ENCODE measurements at regions not wholly inside any gene's neighbourhood (a gene's known extent, or its start where the extent isn't known, plus 50 kb on each side); places are given as distances from the start of the nearest gene placed in this dataset.

DNA sequence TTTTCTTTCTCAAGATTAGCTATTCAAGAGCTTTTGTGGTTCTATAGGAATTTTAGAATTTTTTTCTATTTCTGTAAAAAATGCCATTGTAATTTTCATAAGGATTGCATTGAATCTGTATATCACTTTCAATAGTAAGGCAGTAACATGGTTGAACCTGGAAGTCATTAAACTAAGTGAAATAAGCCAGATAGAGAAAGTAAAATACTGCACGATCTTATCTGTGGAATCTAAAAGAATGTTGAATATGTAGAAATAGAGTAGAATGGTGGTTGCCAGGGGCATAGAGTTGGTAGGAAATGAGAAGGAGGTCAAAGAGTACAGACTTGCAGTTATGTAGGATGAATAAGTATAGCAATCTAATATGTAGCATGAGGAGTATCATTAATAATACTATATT is 1073.5 kb upstream of the LRRN3 start:
- DNase-seq (ENCODE audit: low read depth): no peak

DNA sequence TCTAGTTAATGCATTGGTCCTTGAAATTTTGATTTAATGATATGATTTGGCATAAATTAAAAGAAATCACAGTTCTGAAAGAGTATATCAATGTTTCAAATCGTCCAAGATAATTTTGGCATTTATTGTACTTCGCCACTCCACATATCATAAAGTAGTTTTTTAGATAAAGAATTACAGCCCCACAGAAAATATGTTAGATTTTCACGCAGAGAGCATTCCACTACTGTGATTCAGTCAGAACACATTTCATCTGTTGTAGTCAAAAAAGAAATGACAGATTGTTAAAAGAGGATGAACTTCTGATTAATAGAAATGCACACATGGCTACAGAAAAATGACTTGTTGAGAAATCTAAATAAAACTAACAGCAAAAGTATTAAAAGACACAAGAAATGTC is 1063.5 kb upstream of the LRRN3 start:
- no peak for DNase-seq (ENCODE audit: low read depth)

DNA sequence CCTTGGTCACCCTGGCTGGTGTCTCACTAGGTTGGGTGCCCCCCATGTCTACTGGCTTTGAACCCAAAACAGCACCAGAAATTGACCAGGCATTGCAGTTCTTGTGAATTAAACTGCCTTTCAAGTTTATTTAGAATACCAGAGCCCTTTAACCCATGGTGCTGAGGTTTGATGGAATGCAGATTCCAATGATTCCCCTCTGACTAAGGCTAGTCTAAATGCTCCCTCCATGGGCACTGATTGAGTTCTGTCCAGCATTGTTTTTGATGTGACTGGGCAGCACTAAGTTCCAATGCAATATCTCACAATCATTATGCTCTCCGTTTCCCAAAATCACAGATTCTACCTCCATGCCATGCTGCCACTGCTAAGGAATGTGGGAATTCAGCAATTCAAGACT is 1047.4 kb upstream of the LRRN3 start:
- DNase-seq (ENCODE audit: low read depth): peak; percentile 19

DNA sequence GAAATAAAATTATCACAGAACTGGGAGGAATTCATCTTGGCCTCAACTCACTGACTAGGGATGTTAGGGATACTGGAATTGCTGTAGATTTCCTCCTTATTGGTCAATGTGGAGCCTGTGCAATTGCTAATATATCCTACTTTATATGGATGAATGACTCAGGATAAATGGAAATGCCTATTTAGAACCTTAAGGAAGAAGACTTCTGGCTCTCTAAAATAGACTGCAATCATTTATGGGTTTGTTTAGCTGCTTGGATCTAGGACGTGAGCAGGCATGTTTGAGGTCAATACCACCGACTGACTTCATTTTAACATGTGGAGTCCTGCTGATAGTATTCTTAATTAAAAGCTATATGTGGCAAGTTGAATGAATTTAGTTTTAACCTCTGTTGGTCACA is 1040.1 kb upstream of the LRRN3 start:
- DNase-seq (ENCODE audit: low read depth): no peak

DNA sequence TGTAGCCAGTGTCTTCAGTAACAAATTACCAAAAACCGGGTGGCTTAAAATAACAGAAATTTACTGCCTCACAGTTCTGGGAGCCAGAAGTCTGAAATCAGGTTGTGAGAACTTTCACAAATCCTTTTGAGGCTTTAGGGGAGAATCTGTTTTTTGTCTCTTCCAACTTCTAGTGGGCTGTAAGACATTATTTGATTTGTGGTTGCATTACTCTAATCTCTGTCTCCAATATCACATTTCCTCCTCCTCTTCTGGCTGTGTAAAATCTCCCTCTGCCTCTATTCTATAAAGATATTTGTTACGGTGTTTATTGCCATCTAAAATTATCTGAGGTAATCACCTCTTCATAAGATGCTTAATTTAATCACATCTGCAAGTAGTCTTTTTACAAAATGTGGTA is 1039.6 kb upstream of the LRRN3 start:
- no peak for DNase-seq (ENCODE audit: low read depth)

DNA sequence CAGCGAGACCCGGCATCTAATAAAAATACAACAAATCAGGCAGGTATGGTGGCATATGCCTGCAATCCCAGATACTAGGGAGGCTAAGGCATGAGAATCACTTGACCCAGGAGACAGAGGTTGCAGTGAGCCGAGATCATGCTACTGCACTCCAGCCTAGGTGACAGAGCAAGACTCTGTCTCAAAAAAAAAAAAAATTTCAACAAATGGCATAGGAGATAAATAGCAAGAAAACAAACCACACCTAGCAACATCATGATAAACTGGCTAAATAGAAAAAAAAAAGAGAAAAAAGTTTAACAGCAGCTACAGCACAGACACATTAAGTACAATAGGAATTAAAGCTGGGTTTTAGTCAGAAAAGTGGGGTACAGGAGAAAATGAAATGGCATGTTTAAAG is 1034.6 kb upstream of the LRRN3 start:
- no peak for DNase-seq (ENCODE audit: low read depth)

DNA sequence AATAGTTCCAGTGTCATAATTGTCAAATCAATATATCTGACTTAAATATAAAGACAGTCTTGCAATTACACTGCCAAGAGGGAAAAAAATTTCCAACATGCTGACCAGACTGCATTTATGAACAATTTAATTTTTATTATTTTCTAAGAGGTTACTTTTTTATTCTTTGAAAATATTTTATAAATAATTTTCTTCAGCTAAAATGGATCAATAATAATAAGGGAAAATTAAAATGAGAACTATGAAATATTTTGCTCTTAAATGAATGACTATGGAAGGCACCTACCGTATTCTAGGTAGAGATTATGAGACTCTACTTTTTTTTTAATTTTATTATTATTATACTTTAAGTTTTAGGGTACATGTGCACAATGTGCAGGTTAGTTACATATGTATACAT is 1032.5 kb upstream of the LRRN3 start:
- DNase-seq (ENCODE audit: low read depth): no peak

DNA sequence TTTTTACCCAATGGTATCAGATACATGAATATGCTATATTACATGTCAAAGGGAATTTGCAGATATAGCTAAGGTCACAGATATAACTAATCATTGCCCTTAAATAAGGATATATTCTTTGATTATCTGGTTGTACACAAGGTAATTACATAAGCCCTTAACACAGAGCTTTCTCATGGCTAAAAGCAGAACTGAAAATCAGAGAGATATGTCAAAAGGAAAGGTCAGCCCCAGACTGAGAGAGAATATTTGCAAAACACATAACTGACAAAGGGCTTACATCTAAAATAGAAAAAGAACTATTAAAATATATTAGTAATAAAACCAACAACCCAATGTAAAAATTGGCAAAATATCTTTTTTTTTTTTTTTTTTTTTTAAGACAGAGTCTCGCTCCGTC is 1029.5 kb upstream of the LRRN3 start:
- DNase-seq (ENCODE audit: low read depth): no peak

DNA sequence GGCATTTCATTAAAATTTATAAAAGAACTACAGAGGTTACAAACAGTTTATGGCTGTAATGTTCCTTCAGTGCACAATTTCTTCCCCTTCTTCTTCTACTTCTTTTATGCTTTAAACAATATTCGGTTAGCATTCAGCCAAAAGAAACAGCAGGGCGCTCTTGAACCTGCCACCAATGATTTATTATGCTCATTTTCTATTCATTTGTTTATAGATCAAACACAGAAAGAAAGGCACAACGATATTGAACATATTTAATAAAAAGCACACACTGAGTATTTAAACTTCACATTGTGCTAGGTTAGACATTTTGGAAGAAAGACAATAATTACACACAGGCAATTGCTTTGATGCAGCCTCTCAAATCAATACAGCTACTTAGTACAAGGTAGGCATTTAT is 1025.8 kb upstream of the LRRN3 start:
- DNase-seq (ENCODE audit: low read depth): no peak

DNA sequence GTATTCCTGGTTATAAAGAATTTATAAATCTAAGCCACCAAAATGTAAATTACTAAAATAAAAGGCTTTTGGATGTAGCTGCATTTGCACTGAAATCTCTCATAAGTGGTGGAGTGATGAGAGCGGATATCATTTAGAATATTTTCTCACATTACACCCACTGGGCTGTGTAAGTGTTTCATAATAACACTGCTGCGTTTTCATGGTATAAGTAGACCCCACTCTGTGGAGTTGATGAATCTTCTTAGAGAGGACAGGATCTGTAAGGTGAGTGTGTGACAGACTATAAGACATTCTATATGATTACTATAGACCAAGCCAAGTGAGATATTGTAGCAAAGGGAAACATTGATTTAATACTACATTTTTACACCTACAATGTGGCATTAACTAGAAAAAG is 1024.1 kb upstream of the LRRN3 start:
- DNase-seq (ENCODE audit: low read depth): no peak

DNA sequence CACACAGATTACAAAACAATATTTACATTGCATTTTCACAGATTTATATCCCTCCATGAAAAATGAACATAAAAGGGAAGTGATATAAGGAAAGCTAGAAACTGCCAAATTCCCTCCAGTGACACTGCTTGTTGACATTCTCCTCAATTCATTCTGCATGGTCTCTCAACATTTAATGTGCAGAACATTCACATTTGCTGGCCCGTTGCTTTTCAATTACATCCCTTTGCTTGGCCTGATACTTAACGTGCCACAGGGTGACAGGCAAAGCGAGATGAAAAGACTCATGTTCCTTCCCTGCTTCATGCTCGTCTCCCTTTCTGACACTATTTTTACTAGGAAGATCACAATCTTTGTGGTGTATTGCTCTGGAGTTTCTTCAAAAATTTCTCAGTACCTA is 1019.7 kb upstream of the LRRN3 start:
- no peak for DNase-seq (ENCODE audit: low read depth)

DNA sequence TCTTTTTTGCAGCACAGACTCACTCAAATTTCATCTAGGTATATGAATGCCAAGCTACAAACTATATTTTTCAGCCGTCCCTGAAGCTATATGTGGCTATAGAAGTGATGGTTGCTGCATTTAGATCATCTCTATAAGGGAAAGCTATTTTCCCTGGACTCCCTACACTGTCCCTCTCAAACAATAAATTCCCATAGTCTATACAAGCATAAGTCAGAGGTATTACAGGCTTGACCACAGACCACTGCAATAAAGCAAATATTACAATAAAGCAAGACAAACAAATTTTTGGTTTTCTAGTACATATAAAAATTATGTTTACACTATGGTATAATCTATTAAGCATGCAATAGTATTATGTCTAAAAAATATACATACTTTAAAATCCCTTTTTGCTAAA is 1015.5 kb upstream of the LRRN3 start:
- no peak for DNase-seq (ENCODE audit: low read depth)

DNA sequence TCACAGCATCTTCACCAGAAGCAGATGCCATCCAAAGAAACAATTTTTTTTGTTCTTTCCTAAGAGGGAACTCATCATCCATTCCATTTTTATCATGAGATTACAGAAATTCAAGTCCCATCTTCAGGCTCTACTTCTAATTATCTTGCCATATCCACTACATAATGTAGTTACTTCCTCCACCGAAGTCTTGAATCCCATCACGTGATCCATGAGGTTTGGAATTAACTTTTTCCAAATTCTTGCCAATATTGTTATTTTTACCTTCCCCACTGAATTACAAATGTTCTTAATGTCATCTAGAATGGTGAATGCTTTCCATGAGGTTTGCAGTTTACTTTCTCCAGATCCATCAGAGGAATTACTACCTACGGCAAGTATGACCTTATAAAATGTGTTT is 1014.7 kb upstream of the LRRN3 start:
- no peak for DNase-seq (ENCODE audit: low read depth)

DNA sequence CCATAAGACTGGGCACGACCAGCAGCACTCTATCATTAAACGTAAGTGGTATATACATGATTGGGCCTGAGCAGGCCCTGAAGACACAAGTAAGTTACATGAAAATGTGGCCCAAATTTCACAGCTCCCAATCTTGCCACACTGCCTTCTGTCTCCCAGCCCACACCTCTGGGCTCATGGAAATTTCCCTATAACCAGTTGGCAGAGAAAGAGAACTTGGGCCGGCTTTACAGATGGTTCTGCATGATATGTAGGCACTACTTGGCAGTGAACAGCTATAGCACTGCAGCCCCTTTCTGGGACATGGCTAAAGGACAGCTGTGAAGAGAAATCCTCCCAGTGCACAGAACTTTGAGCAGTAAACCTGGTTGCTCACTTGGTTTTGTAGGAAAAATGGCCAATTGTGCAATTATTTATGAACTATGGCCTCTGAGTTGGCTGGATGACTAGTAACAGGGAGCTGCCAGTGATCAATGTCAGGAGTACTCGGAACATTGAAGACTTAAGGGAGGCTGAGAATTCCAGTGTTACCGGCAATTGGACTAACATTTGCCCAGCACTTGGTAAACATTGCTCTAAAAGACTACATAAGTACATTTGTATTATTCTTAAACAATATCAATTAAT is 1006.6 kb upstream of the LRRN3 start:
- DNase-seq (ENCODE audit: low read depth): no peak

DNA sequence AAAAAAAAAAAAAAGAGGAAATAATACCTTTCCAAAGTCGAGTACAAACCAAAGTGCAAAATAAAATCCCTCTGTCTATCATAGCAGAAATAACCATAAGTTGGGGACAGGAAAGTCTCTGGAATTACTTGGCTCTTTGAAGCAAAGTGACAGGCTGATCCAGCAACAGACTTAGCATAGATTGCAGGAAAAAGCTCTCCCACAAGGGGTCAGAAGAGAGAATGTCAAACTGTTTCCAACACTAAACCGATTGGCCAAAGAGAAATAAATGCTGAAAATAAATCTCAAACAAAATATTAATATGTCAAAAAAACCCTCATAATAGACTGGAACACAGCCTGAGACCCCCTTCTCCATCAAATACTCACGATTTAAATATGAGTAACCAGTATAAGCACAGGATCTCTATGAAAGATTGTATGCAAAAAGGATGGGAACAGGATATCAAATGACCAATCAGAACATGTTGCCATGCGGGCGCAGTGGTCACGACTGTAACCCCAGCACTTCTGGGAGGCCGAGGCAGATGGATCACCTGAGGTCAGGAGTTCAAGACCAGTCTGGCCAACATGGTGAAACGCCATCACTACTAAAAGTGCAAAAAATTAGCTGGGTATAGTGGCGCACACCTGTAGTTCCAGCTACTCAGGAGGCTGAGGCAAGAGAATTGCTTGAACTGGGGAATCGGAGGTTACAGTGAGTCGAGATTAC is 1000.7 kb upstream of the LRRN3 start:
- DNase-seq (ENCODE audit: low read depth): peak; percentile 46

DNA sequence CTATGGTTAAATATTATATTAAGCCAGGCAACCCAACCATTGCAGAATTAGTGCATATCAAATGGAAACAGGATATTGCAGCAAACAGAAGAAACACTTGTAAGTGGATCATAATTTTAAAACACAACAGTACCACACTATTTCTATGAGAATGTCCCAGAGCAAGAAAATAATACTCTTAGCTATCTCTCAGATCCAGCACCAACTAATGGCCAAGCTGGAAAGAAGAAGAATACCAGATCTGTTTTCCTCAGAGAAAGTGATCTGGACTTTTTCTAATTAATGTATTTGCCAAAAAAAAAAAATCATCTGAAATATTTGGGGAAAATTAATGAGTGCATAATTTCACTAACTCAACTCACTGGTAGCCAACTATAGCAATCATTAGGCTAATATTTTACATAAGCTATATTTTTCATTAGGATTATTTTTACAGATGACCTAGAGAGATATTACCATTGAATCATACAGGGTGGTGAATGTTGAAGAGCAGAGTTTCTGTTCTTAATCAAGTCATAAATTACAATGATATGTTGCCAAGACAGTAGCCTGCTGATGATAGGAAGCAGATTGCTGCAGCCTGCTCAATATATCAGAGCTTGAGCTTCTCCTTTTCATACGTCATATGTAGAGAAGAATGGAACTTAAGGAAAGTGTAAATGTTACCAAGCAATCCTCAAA is 995.4 kb upstream of the LRRN3 start:
- DNase-seq (ENCODE audit: low read depth): no peak

DNA sequence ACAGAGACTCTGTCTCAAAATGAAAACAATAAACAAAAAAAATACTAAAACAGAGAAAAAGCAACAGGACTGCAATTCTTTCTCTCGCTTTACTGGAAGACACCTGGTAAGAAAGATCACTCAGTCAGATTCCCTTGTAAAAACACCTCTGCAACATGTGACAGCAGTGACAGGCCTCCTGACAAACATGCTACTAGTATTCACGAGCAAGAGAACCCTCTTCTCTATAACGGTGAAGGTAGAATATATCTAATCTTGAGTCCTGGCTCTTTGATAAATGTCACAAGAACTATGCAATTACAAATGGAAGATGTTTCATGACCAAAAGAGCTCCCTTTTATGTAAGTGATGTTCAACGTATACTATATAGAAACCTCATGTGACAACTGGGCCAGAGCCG is 986.7 kb upstream of the LRRN3 start:
- DNase-seq (ENCODE audit: low read depth): no peak

DNA sequence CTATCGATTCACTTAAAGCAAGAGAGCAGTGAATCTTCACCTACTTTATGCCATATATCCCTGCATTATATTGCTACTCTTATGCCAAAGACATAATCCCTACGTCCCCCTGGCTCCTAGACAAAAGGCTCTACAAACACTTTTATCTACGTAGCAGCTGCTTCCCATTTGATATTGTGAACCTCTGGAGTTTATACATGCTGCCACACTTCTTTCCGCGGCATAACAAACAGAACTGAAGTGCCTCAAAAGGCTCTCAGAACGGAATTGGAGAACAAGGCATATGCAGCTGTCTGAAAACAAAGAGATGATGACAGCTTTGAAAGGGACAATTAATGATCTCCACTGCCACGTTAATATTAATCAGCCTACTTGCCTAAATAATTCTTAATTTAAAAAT is 985.6 kb upstream of the LRRN3 start:
- DNase-seq (ENCODE audit: low read depth): no peak

DNA sequence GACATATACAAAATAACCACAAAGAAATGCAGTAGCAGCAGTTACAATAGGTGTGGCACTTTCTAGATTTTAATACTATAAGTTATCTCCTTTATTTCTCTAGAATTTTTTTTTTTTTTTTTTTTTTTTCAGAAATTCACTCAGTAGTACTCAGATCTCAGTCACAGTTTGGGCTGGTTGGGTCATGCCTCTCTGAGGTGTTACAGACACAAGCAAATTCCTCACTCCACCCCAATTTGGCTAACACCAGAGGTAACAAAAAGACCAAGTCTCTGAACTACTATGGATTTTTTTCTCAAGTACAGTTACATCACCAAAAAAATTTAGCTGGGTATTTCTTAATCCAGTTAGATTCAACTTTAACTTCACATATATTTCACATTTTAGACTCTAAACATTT is 985.1 kb upstream of the LRRN3 start:
- no peak for DNase-seq (ENCODE audit: low read depth)

DNA sequence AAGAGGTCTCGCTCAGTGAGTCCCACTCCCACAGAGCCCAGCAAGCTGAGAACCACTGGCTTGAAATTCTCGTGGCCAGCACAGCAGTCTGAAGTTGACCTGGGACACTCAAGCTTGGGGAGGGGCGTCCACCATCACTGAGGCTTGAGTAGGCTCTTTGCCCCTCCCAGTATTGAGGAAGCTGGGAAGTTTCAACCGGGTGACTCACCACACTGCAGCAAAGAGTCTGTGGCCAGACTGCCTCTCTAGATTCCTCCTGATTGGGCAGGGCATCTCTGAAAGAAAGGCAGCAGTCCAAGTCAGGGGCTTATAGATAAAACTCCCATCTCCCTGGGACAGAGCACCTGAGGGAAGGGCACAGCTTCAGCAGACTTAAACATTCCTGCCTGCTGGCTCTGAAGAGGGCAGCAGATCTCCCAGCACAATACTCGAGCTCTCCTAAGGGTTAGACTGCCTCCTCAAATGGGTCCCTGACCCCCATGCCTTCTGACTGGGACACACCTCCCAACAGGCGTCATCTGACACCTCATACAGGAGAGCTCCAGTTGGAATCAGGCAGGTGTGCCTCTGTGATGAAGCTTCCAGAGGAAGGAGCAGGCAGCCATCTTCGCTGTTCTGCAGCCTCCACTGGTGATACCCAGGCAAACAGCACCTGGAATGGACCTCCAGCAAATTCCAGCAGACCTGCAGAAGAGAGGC is 970.9 kb upstream of the LRRN3 start:
- DNase-seq (ENCODE audit: low read depth): peak; percentile 56

DNA sequence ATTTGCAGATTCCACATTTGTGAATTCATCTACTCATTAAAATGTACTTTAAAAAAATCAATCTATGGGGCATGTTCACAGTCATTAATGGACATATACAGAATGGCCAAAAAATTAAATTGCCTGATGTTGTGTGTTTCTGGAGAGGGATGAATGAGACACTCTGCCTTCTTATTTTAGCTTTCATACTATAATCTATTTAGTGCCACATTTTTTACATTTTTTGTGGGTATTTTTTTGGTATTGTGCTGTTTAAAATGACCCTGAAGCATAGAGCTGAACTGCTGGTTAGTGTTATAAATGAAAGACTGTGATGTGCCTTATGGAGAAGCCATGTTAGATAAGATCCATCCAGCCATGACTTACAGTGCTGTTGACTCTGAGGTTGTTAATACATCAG is 961.8 kb upstream of the LRRN3 start:
- no peak for DNase-seq (ENCODE audit: low read depth)

DNA sequence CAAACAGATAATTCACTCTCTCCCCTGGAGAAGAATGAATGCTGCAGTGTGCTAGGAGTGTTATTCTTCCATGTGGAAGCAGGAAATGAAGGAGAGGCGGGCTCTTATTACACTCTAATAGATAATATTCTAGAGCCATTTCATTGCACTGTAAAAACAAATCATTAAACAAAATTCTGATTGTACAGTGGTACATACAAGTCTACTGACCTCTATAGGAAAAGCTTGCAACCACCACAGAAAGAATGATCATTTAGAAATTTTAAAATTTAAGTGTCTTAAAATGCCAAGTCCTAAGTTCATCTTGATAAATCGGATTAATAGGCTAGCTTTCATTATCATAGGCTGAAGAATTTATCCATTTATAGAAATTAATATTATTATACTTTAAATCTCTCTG is 960.3 kb upstream of the LRRN3 start:
- DNase-seq (ENCODE audit: low read depth): peak; percentile 32

DNA sequence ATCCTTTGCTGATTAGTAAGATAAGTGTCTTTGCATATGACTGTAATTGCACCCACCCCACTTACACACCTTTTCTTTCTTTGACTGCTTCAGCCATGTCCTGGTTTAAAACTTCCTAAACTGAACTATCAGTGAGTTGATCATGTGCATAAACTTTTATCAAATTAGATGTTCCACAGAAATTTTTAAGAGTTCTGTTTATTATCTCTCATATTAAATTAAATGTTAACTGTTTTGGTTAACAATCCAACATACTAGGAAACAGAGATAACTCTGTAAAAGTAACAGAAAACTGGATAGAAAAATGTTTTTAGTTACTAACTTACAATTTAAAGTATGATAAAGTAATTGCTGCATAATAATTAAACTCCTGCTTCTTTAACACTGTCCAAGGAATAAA is 959.6 kb upstream of the LRRN3 start:
- no peak for DNase-seq (ENCODE audit: low read depth)
